NCI-H2196 treated with DMSO at 0.1 percent for 48 hours (cell line): ENCODE measurements at regions not wholly inside any gene's neighbourhood (a gene's known extent, or its start where the extent isn't known, plus 50 kb on each side); places are given as distances from the start of the nearest gene placed in this dataset.
"Not testable (repeated sequence)": the region's sequence is repeated elsewhere in the genome, so short reads cannot be mapped to it uniquely, and the experiment has no call there.

Experiments used
- DNase-seq: peaks from one replicate; lab custom pipeline; 2025; ENCODE audit not compliant: unreplicated experiment; lab: John Stamatoyannopoulos, UW

DNA sequence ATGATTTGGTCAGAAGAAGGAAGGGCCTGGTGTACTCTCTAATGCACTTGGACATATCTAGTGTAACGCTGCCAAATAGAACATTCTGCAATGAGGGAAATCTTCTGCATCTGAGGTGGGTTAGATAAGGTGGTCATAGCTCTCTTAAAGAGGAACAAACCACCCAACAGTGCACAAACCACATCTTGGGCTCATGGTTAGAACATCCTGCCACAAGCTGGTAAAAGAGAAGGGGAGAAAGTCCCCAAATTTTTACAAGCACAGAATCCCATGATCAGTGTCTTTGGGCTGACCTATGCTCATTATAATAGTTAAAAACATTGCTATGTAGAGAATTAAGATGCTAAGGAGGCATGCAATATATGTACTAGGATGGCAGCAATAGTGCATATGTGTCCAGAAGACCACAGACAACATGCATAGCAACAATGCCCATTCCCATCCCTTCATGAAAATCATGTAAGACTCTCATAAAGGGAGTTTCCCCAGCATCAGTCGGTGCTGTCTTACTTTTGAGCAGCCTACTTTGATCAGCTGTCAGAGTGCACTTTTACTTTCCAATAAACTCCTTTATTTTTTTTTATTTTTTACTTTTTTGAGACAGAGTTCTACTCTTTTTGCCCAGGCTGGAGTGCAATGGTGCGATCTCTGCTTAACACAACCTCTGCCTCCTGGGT, 99.7 kb upstream of the SLC7A11 start:
- no peak for DNase-seq

DNA sequence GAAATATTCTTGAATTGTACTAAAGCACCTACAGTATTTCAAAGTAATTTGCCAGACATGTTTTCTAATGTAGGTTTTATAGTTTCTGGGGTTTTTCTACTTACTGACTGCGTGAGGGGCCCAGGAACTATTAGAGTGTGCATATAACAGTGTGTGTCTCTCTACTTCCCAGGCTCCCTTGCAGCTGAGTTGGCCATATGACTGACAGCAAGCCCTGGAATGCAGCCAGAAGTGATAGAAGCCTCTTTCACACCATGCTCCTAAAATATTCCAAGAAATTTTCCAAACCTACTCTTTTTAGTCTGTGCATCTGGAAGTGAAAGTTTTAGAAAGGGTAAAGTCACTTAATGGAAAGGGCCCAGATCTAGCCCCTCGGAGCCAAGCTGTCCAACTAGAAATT, 96.7 kb upstream of the SLC7A11 start:
- no peak for DNase-seq

DNA sequence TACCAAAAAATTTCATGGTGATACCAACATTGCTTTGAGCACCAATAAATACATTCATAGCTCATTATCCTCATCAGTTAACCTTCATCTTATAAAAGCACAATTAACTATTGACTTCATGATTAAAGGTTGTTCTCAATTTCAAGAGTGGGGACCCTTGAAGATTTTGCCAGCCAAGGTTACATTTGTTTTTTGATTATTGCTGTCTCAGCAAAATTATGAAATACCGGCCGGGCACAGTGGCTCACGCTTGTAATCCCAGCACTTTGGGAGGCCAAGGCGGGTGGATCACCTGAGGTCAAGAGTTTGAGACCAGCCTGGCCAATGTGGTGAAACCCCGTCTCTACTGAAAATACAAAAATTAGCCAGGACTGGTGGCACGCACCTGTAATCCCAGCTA, 96.1 kb upstream of the SLC7A11 start:
- DNase-seq = not testable (repeated sequence)

DNA sequence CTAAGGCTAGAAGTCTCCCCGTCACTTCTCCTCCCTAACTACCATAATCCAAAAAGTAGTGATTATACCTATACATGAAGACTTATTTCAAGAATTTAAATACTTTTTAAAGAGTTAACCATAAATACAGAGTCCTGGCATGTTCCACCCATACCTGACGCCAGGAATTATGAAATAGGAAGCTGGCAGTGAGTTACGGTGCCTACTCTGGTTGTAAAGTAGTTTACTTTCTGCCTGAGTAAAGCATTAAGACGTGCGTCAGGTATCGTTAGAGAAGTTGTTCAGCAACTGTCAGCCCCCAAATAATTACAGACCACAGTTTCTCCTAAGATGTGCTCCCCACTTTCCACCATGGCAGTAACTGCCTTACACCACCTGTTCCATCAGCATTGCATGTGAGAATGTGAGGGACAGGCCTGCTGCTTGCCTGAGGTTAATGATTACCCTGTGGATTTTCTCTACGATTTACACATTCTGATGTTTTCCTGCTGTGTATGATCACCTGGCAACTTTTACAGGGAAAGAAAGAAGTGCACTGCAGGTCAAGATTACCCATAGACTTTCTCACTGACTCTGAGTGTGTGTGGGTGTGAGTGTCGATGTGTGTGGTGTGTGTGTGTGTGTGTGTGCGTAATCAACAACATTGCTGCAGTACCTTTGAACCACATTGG, 92.3 kb upstream of the SLC7A11 start:
- DNase-seq = no peak

DNA sequence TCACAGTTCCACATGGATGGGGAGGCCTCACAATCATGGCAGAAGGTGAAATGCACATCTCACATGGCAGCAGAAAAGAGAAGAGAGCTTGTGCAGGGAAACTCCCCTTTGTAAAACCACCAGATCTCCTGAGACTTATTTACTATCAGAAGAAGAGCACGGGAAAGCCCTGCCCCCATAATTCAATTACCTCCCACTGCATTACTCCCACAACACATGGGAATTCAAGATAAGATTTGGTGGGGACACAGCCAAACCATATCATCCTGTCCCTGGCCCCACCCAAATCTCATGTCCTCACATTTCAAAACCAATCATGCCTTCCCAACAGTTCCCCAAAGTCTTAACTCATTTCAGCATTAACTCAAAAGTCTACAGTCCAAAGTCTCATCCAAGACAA, 90.3 kb upstream of the SLC7A11 start:
- DNase-seq = not testable (repeated sequence)

DNA sequence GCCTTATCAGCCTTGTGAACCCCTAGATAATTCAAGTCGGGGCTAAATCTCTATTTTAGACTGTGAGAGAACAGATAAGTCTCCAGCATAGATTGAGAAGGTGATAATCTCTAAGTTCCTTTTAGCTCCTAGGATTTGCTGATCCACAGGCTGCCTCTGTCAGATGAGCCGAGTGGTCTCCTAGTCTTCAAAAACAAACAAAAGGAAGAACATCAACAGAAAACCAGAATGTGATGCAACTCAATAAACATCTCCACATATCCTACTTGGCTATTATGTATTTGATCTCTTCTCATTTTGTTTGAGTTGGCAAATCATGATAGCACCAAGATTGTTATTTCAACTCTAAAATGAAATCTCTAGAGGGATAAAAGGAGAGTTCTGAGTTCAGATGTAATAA, 88.4 kb upstream of the SLC7A11 start:
- DNase-seq = no peak

DNA sequence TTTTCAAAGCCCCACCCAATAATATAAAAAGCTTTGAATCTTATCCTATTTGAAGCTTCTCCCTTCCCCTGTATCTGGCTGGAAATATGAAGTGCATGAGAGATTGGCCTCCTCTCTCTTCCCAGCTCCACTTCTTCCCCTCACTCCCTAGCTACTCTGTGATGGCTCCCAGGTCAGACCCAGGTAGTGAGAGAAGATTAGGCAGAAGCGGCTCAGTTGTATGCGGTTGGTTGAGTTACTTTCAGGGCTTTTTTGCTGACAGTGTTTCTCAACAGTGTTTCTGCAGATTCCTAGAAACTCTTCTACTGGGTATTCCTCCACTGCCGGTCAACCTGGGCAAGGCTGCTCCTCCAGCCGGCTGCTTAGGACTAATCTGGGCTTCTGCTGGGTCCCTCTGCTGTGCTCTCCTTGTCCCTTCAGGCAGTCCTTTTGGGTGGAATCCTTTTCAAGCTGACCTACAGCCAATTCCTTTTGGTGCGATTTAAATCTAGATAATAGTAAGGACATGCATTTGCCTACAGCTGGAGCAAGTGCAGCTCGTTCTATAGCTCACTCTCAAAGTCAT, 87.4 kb upstream of the SLC7A11 start:
- DNase-seq = no peak

DNA sequence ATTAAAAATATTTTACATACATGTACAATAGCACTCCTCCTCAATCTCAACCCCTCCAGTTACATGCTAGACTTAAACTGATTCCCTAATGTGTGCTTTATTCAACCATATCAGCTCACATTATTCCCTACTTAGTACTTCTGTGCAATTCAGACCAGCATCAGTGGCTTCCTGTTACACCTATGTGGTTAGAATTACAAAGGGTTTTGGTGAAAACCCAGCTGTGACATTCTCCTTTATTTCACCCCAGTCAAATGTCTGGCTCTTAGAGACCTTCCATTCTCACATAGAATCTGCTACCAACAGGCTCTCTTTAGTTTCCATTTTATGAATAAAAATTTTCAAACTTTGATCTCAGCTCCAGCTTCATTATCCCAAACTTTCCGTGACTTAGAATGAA, 85.2 kb upstream of the SLC7A11 start:
- no peak for DNase-seq

DNA sequence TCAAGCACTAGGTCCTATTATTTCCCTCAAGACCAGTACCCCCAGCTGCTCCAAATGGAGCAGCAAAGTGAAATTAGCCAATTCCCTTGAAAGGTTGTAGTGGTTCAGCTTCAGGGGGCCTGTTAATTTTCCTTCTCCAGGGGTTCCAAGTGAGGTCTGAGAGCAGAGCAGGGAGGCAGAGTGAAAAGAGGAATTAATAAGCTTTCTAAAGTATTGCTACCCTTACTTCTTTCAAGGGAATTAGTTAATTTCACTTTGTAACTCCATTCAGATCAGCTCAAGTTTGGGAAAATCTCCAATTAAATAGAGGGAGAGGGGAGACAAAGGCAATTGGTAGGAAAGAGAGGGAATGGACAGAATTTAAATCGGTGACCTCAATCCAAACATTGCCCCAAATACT, 78.7 kb upstream of the SLC7A11 start:
- no peak for DNase-seq

DNA sequence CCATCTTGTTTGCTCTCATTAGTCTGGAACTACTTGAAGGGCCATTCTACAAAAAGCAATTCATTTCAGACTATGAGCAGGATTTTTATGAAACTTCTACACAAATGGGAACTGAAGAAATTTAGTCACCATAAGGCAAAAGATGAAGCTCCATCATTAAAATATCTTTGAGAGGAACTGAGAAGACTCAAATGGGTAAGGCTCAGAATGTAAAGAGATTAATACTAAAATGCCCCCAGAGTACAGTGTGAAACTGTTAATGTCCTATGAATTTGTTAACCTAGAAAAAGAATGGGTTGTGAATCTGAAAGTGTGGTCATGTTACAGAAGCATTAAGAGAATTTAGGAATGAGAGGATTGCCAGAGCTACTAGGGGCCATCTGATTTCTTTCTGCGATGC, 77.9 kb upstream of the SLC7A11 start:
- DNase-seq = no peak

DNA sequence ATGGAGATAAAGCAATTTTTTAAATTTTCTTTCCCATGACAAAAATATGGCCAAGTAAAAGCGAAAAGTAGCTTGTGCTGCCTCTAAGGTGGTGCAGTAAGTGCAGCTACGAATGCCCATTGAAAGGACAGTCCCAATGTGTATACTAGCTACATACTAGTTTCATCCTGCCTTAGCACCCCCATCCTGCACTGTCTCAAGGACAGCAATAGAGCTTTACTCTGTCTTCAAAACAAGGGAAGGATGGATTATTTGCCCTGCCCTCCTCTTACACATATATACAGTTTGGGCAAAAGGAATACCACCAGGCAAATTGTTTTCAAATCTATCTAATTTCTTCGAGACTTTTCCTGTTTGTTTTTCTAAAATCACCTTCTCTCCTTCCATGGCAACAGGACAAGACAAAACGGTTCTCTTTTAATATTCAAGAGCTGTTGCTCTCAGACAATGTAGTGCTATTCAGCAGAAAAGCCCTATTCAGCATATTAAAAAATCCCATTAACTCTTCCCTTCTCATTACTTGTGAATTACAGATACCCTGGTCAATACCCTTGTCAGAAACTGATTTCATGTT, 75.1 kb upstream of the SLC7A11 start:
- no peak for DNase-seq

DNA sequence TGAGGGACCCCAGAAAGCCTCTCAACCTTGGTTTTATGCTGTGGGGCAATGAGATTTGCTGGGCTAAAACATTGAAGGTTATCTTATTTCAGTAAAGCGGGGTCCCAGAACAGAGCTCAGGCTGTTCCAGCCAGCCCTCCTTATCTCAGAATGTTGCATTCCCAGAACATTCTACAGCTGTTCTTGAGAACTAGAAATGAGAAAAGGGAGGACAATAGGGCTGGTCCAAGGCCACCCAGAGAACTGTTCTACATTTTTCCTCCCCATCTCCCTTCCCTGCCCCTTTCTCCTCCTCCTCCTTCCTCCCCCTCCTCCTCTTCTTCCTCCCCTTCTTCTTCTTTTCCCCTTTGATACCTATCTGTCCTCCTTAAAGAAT, 70.4 kb upstream of the SLC7A11 start:
- DNase-seq = no peak

DNA sequence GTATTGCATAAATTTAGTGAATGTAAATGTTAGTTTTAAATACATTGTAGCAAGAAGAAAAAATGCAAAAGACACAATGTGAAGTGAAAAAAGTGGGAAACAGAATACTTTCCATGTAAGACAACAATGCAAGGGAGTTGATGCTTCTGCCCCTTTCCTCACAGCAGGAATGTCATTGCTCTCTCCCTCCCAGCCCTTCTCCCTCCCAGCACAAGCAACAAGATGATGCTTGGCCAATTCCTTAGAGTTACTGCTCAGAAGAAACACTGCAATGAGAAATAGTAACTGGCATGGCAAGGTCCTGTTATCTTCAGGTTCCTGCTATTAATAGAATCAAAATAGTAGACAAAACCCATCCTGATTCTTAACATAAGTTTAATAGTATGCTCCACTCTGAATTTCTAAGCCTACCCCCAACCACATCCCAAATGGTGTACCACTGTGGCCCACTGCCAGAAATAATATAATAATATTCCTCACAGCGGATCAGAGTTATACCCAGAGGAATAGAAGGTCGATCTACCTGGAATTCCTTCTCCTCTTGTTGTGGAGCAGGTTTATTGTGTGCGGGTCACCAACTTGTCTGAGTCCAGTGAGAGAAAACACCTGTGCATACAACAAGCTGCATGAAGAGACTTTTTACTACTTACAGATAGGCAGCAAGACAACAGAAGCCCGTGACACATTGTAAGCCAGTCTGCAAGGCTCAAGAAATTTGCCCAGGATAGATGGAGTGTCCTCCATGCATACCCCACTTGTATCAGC, 69.8 kb upstream of the SLC7A11 start:
- no peak for DNase-seq

DNA sequence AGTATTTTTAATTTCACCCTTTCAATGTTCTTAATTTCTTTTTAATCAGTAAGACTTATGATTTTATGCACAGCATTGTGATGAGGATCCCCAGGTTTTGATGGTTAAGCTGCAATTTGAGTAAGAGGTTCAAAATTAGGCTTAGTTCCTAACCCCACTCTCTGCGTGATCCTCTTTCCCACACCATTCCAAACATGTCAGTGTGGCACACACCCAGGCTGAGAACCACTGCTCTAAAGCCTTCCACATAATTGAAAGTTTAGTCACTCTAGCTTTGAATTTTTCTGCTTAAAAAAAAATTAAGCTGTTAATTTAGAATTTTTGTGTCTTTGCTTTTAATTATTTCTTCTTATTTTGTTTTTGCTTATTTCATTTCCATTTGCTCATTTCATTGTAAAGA, 68.8 kb upstream of the SLC7A11 start:
- no peak for DNase-seq

DNA sequence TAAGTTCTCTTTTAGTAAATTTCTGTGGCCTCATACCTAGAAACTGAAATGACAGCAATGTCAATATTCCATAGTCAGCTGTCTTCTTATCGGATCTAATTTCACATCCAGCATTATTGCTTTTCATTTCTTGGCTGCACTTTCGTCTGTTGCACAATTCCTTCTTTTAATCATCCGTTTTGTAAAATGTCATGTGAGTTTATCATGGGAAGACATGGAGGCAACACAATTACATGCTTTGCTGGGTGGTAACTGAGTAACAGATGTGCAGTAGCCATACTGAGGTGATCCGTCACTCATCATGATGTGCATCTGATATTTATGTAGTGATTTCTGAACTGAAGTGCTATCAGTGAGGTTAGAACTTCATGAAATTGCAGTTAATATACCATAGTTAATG, 68.3 kb upstream of the SLC7A11 start:
- no peak for DNase-seq

DNA sequence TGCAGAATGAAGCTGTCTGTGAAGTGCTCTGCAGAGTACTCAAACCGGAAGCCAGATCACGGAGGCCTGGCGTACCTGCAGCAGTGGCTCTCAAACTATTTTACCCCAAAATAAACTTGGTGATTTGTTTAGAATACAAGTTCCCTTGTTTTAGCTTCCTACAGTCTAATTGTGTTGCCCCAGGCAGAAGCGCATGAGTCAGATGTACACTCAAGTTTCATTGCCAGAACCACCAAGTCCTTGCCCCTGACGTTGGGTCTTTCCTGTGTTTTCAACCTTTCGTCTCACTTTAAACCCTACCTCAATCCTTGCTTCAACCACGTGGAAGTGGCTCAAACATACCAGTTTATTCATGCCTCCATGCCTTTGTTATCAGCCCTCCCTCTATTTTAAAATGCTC, 66.2 kb upstream of the SLC7A11 start:
- DNase-seq = no peak

DNA sequence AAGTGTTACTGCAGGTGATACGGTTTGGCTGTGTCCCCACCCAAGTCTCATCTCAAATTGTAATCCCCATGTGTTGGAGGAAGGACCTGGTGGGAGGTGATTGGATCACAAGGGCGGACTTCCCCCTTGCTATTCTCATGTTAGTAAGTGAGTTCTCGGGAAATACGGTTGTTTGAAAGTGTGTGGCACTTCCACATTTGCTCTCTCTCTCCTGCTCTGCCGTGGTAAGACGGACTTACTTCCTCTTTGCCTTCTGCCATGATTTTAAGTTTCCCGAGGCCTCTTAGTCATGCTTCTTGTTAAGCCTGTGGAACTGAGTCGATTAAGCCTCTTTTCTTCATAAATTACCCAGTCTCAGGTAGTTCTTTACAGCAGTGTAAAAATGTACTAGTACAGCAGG, 65.2 kb upstream of the SLC7A11 start:
- DNase-seq = no peak

DNA sequence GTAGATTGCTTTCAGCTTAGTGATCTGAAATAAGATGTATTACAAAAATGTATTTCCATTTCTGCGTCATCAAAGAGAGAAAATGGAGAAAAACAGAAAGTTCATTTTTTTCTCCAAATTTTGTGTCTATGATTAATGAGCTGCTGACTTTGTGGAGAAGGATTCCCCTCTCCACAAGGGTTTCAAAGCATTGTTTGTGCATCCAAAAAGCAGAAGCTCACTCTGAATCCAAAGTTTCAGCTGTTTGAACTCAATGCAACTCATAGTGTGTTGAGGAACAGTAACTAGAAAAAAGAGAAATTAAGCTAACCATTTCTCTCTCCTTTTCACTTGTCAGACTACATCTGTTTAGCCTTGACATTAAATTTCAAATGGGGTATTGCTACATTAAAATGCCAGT, 62.9 kb upstream of the SLC7A11 start:
- DNase-seq = no peak

DNA sequence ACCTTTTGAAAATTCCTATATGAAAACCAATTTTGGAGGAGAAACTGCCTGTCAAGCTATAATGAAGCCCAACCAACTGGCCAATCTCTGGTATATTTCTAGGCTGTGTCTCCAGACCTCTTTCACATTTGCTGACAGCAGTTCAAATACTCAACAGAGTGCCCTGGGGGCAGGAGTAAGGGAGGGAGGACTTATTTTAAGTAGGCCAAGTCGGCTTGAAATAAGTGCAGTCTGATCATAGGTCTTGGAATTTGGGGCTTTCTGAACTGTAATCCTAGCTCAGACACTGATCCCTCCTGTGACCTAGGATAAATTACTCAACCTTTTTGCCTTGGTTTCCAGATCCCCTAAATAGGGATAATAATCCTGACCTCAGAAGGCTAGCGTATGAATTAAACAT, 59.4 kb upstream of the SLC7A11 start:
- DNase-seq = no peak

DNA sequence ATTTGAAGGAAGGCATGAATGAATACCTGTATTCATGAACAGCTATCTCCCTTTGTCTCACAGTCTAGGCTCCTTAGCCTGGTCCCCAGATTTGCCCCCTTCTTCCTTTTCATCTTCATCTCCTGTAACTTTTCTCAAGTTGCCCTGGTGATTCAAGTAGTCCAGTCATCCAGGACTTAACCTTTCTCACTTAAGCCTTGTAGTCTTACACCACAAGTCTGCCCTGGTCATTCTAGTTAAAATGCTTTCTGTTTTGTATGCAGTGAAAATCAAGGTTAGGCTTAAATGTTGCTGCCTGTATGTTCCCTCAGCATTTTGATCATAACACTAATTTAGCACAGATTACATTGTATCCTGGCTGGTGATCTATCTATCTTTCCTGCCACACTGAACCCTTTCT, 58.5 kb upstream of the SLC7A11 start:
- DNase-seq = no peak

DNA sequence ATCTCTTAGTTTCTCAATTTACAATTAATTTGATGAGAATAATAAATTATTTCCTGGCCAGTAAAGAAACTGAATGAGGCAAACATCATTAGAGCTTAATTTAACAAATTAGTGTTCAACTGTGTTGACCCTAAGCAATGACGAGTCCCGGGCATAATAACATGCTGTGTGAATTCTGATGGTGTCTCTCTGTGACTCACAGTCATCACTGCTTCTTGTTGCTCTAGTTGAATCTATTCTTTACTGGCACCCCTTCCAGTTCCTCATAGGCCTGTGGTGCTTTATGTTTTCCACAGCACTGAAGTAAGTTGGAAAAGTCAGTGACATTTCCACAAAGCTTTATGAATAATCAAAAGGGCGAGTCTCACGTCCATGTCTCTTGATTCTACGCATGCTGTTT, 57.7 kb upstream of the SLC7A11 start:
- DNase-seq = no peak

DNA sequence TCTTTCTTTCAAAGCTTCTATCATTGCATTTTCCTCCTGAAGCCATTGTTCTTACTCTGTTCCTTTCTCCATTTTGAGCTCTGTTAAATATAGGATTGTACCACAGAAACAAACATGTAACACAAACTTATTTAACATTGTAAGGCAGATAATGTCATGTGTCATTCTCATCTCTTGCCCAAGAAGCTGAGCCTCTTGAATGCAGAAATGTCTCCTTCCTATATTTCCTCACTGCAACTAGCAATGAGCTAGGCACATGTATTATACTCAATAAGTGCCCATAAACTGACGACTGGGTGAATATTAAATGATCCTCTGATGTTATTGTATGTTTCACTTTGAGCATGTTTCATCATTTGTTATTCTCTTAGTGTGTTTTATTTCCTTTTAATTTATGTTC, 56.7 kb upstream of the SLC7A11 start:
- no peak for DNase-seq
